ENCODE measurements at regions not wholly inside any gene's neighbourhood (a gene's known extent, or its start where the extent isn't known, plus 50 kb on each side); places are given as distances from the start of the nearest gene placed in this dataset.

DNA sequence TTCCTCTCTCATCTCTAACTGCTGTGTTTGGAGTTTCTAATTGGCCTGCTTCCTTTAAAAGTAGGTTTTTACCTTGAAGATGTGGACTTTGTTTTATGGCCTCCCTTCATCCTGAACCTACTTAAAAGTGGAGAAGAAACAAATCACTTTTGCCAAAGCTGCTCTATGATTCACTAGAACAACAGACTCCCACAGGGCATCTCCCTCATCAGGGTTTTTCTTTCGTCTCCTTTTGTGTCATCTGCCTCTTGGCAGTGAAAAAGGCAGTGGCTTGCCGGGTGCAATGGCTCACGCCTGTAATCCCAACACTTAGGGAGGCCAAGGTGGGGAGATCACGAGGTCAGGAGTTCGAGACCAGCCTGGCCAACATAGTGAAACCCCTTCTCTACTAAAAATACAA is 186.6 kb upstream of the MTNR1B start:
- Histone ChIP-seq H3K4me1 (ENCODE audit: control insufficient read depth, insufficient read depth, low read length) (no peaks in the 10 kb centered on the region), H3K27ac (ENCODE audit: low read length) (no peak overlapping the region), H3K4me3 (ENCODE audit: low read depth in 2 of 2, low read length in 2 of 2) (no peak overlapping the region), H3K9me3 (ENCODE audit: control insufficient read depth, insufficient read depth, low read depth, low read length) (no peaks in the 10 kb centered on the region), H3K27me3 (ENCODE audit: control insufficient read depth, insufficient read depth, low read length) (no peaks in the 10 kb centered on the region), H3K36me3 (ENCODE audit: control insufficient read depth, insufficient read depth, low read length) (no peaks in the 10 kb centered on the region)
- ATAC-seq (no peak), DNase-seq (ENCODE audit: low read depth, low spot score) (no peak)
- POLR2A ChIA-PET, result no interaction called here
- in situ Hi-C loops (cut with HindIII; ENCODE audit: low pct_unique_long_range_greater_than_20kb, low sequenced_read_pairs) (no loop called here), intact Hi-C loops (cut with micrococcal nuclease; ENCODE audit: unreplicated experiment) (no loop called here)
- BruUV-seq (replicated peaks), result no TSS peak
- CTCF ChIA-PET, result no interaction called here
- no peak for TF ChIP-seq SIN3A (IDR thresholded peaks at IDR 0.05; ENCODE audit: borderline replicate concordance, insufficient read depth, low read depth, low read length)
- no peak for TF ChIP-seq CTCF (IDR thresholded peaks at IDR 0.05)
- TF ChIP-seq POLR2AphosphoS5 (IDR thresholded peaks at IDR 0.05; ENCODE audit: low read depth, low read length), result no peak
- no peak for TF ChIP-seq TCF7L2 (IDR thresholded peaks at IDR 0.05; ENCODE audit: low read depth, low read length)
- no peak for TF ChIP-seq REST (IDR thresholded peaks at IDR 0.05; ENCODE audit: insufficient read depth in 1 of 2, low read depth in 2 of 2, low read length in 1 of 2)

- TF ChIP-seq SIN3A (IDR thresholded peaks at IDR 0.05; ENCODE audit: borderline replicate concordance, insufficient read depth, low read depth, low read length) (no peak), POLR2AphosphoS5 (IDR thresholded peaks at IDR 0.05; ENCODE audit: low read depth, low read length) (no peak), TCF7L2 (IDR thresholded peaks at IDR 0.05; ENCODE audit: low read depth, low read length) (no peak), CTCF (IDR thresholded peaks at IDR 0.05) (no peak), REST (IDR thresholded peaks at IDR 0.05; ENCODE audit: insufficient read depth in 1 of 2, low read depth in 2 of 2, low read length in 1 of 2) (no peak)
- Histone ChIP-seq H3K27me3 (ENCODE audit: control insufficient read depth, insufficient read depth, low read length) (no peaks in the 10 kb centered on the region), H3K4me3 (ENCODE audit: low read depth in 2 of 2, low read length in 2 of 2) (no peak overlapping the region), H3K4me1 (ENCODE audit: control insufficient read depth, insufficient read depth, low read length) (no peaks in the 10 kb centered on the region), H3K27ac (ENCODE audit: low read length) (no peak overlapping the region), H3K36me3 (ENCODE audit: control insufficient read depth, insufficient read depth, low read length) (no peaks in the 10 kb centered on the region), H3K9me3 (ENCODE audit: control insufficient read depth, insufficient read depth, low read depth, low read length) (no peaks in the 10 kb centered on the region)
- ATAC-seq, result no peak
- no TSS peak for BruUV-seq (replicated peaks)
- intact Hi-C loops (cut with micrococcal nuclease; ENCODE audit: unreplicated experiment), result no loop called here
- no peak for DNase-seq (ENCODE audit: low read depth, low spot score)
- ChIA-PET POLR2A (no interaction called here), CTCF (no interaction called here)
- in situ Hi-C loops (cut with HindIII; ENCODE audit: low pct_unique_long_range_greater_than_20kb, low sequenced_read_pairs), result no loop called here
These were observed 185.1 kb upstream of the MTNR1B start for GRCh38 chr11:92784331-92784730.

All from Panc1 (cell line).